MM.1S (cell line): ENCODE measurements at regions not wholly inside any gene's neighbourhood (a gene's known extent, or its start where the extent isn't known, plus 50 kb on each side); places are given as distances from the start of the nearest gene placed in this dataset.

ENCODE experiments used
- CTCF ChIP-seq: fragments of 300-600 bp; sonication (generic); IDR thresholded peaks from 2 replicates; pipeline ENCODE4 v1.5.1; 2016; ENCODE audit warnings: antibody characterized with exemption, low read length, mixed read lengths
- EZH2 ChIP-seq: fragments of 300-600 bp; sonication (generic); optimal IDR thresholded peaks from 2 replicates; pipeline ENCODE3; 2017; ENCODE audit warnings: low read depth, mild to moderate bottlenecking, antibody characterized with exemption, low read length, mixed read lengths

GRCh38 chr1:173408886-173409285 lies 68.2 kb upstream of the PRDX6 start:
- no peak for TF ChIP-seq CTCF
- TF ChIP-seq EZH2, result no peak
